Endothelial cell of umbilical vein (primary cell): ENCODE measurements at regions not wholly inside any gene's neighbourhood (a gene's known extent, or its start where the extent isn't known, plus 50 kb on each side); places are given as distances from the start of the nearest gene placed in this dataset.

Experiments
- BruUV-seq: library from RNA; stranded (reverse); fragments of 400-500 nt; replicated peaks from 2 replicates; lab custom pipeline; 2021; lab: Mats Ljungman, UMichigan
- CTCF ChIA-PET: fragments of 300-600, 350-600 bp; sonication (Branson Sonifier 250); formaldehyde crosslinking; loops from one replicate; lab custom pipeline; 2021; ENCODE audit warnings: antibody characterized with exemption, inconsistent platforms; lab: Charles Lee
- POLR2A ChIA-PET: fragments of 300-600, 350-600 bp; sonication (Branson Sonifier 250); formaldehyde crosslinking; loops from one replicate; lab custom pipeline; 2021; ENCODE audit warnings: antibody characterized with exemption, inconsistent platforms; lab: Charles Lee
- DNase-seq: peaks from one replicate; pipeline ENCODE4 v3.0.0-alpha.2; 2011; ENCODE audit warnings: low read depth, low spot score
- FAIRE-seq: peaks from 2 replicates; lab custom pipeline; 2011; peaks lifted over from hg19 to GRCh38; lab: Jason Lieb, UNC
- H2AFZ ChIP-seq: 2 replicates; pipeline ENCODE4 v1.6.0; 2012; ENCODE audit warnings: low read depth, low read length, control low read depth, inconsistent platforms
- H3K27ac ChIP-seq: 2 replicates; pipeline ENCODE4 v1.5.1; 2011; ENCODE audit warnings: low read depth, mild to moderate bottlenecking, control low read depth, low read length, moderate library complexity; ENCODE audit not compliant: insufficient read depth
- H3K27me3 ChIP-seq, 2 experiments: 2 replicates each; pipeline versions ENCODE4 v1.6.0 to v1.6.1; 2011; ENCODE audit warnings: low read length in 2 of 2, mixed read lengths in 1 of 2; ENCODE audit not compliant: control insufficient read depth in 2 of 2, insufficient read depth in 2 of 2
- H3K36me3 ChIP-seq, 2 experiments: 2 replicates in 1 of 2; 3 replicates in 1 of 2; pipeline ENCODE4 v1.5.1; 2011; ENCODE audit warnings: low read length in 2 of 2, mild to moderate bottlenecking in 1 of 2, moderate library complexity in 1 of 2; ENCODE audit not compliant: control insufficient read depth in 2 of 2, insufficient read depth in 2 of 2; ENCODE audit errors: extremely low read depth in 1 of 2
- H3K4me1 ChIP-seq: 3 replicates; pipeline ENCODE4 v1.5.1; 2011; ENCODE audit warnings: mild to moderate bottlenecking, low read length; ENCODE audit not compliant: control insufficient read depth, insufficient read depth; ENCODE audit errors: extremely low read depth
- H3K4me2 ChIP-seq: 2 replicates; pipeline ENCODE4 v1.6.1; 2011; ENCODE audit warnings: low read length, control low read depth, mixed read lengths; ENCODE audit not compliant: insufficient read depth
- H3K4me3 ChIP-seq, 3 experiments: fragments of 200-600 bp in 1 of 3; sonication (generic), shearing (Covaris generic) in 1 of 3; replicated peaks in 1 of 3; 2 replicates each; pipeline ENCODE4 v1.5.1; 2011 to 2016; ENCODE audit warnings: control low read depth in 3 of 3, low read length in 3 of 3, mild to moderate bottlenecking in 2 of 3, inconsistent platforms in 1 of 3, low read depth in 1 of 3, moderate library complexity in 1 of 3; ENCODE audit not compliant: insufficient read depth in 1 of 3
- H3K79me2 ChIP-seq: 2 replicates; pipeline ENCODE4 v1.6.0; 2012; ENCODE audit warnings: low read length, inconsistent platforms; ENCODE audit not compliant: control insufficient read depth, insufficient read depth
- H3K9ac ChIP-seq: replicated peaks from 2 replicates; pipeline ENCODE3; 2011; ENCODE audit warnings: low read length, control low read depth; ENCODE audit not compliant: insufficient read depth; ENCODE audit errors: extremely low read depth
- H3K9me1 ChIP-seq: replicated peaks from 3 replicates; pipeline ENCODE4 v1.6.0; 2011; ENCODE audit warnings: mild to moderate bottlenecking, low read length; ENCODE audit not compliant: control insufficient read depth, insufficient read depth; ENCODE audit errors: extremely low read depth
- H3K9me3 ChIP-seq: replicated peaks from 2 replicates; pipeline ENCODE4 v1.5.1; 2012; ENCODE audit warnings: low read length, inconsistent platforms; ENCODE audit not compliant: control insufficient read depth, insufficient read depth
- H4K20me1 ChIP-seq: replicated peaks from 2 replicates; pipeline ENCODE3; 2011; ENCODE audit warnings: mild to moderate bottlenecking, low read length; ENCODE audit not compliant: control insufficient read depth, insufficient read depth; ENCODE audit errors: extremely low read depth
- EZH2 ChIP-seq: IDR thresholded peaks from 2 replicates; pipeline ENCODE4 v1.6.1; 2012; ENCODE audit warnings: borderline replicate concordance, low read depth, mild to moderate bottlenecking, moderate library complexity, low read length, inconsistent platforms; ENCODE audit not compliant: severe bottlenecking
- FOS ChIP-seq: IDR thresholded peaks from 2 replicates; pipeline ENCODE4 v1.6.1; 2011; ENCODE audit warnings: mild to moderate bottlenecking, low read length, moderate library complexity, borderline replicate concordance; ENCODE audit not compliant: insufficient read depth
- GATA2 ChIP-seq: IDR thresholded peaks from 2 replicates; pipeline ENCODE4 v1.7.0; 2011; ENCODE audit warnings: low read depth, mild to moderate bottlenecking, moderate library complexity, mixed read lengths, low read length; ENCODE audit not compliant: insufficient read length, insufficient read depth
- JUN ChIP-seq: IDR thresholded peaks from 2 replicates; pipeline ENCODE4 v1.6.1; 2011; ENCODE audit warnings: borderline replicate concordance, low read depth; ENCODE audit not compliant: insufficient read length, insufficient read depth
- MYC ChIP-seq: IDR thresholded peaks from one replicate; pipeline ENCODE4 v1.6.1; 2011; ENCODE audit warnings: mild to moderate bottlenecking, low read depth, low read length
- POLR2A ChIP-seq: IDR thresholded peaks from 2 replicates; pipeline ENCODE4 v1.6.1; 2012; ENCODE audit warnings: low read depth, mild to moderate bottlenecking, control low read depth, low read length
- POLR2AphosphoS5 ChIP-seq: IDR thresholded peaks from 2 replicates; pipeline ENCODE4 v1.6.1; 2012; ENCODE audit warnings: low read depth, mild to moderate bottlenecking, control low read depth, low read length, moderate library complexity; ENCODE audit not compliant: insufficient read depth
- dilution Hi-C: fragments of 300-500 bp; cut with MboI; formaldehyde crosslinking; loops from one replicate; pipeline ENCODE4 v1.15.0; 2019; ENCODE audit warnings: low sequenced_read_pairs; ENCODE audit not compliant: extremely low pct_ligation_motif_present
- intact Hi-C: fragments of 100-400 bp; cut with micrococcal nuclease; formaldehyde crosslinking; loops from one replicate; pipeline ENCODE4 v1.10.0; 2022
- TF ChIP-seq, protein P1 (sequence below): IDR thresholded peaks from 2 replicates; pipeline ENCODE4 v1.6.1; 2011; ENCODE audit not compliant: insufficient read depth, insufficient read length
- TF ChIP-seq, protein P2 (sequence below), 2 donors: IDR thresholded peaks; 1 replicate in 1 of 2; 2 replicates in 1 of 2; pipeline ENCODE4 v1.5.1; 2011; ENCODE audit warnings: low read length in 2 of 2, mild to moderate bottlenecking in 2 of 2, moderate library complexity in 2 of 2, control low read depth in 1 of 2, inconsistent platforms in 1 of 2, low read depth in 1 of 2; ENCODE audit not compliant: insufficient read depth in 1 of 2; ENCODE audit errors: extremely low read depth in 1 of 2

DNA sequence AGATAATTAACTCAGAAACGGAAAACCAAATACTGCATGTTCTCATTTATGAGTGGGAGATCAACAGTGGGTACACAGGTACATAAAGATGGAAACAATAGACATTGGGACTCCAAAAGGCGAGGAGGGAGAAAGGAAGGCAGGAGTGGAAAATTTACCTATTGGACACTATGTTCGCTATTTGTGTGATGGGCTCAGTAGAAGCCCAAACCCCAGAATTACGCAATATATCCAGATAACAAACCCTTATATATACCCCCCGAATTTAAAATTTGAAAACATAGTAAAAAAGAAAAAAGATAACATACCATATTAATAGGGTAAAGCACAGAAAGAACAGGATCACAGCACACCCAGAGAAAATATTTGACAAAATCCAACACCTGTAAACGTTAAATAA is 1351.7 kb upstream of the FAM98A start:
- Histone ChIP-seq H3K4me3 (no peak overlapping the region), H3K36me3 (no peaks in the 10 kb centered on the region), H4K20me1 (no peaks in the 10 kb centered on the region), H3K4me1 (no peaks in the 10 kb centered on the region), H3K27ac (no peak overlapping the region), H3K9me3 (no peaks in the 10 kb centered on the region), H3K9ac (no peak overlapping the region), H3K79me2 (no peaks in the 10 kb centered on the region), H3K27me3 (no peaks in the 10 kb centered on the region), H2AFZ (no peak overlapping the region), H3K9me1 (no peaks in the 10 kb centered on the region), H3K4me2 (no peak overlapping the region)
- DNase-seq = no peak
- POLR2A ChIA-PET = no interaction called here
- no peak for FAIRE-seq
- no peak for TF ChIP-seq FOS
- no peak for TF ChIP-seq POLR2AphosphoS5
- no peak for TF ChIP-seq GATA2
- TF ChIP-seq JUN = no peak
- no peak for TF ChIP-seq POLR2A
- no peak for TF ChIP-seq EZH2
- intact Hi-C loops (no loop called here), dilution Hi-C loops (no loop called here)
- CTCF ChIA-PET = no interaction called here
- no TSS peak for BruUV-seq

DNA sequence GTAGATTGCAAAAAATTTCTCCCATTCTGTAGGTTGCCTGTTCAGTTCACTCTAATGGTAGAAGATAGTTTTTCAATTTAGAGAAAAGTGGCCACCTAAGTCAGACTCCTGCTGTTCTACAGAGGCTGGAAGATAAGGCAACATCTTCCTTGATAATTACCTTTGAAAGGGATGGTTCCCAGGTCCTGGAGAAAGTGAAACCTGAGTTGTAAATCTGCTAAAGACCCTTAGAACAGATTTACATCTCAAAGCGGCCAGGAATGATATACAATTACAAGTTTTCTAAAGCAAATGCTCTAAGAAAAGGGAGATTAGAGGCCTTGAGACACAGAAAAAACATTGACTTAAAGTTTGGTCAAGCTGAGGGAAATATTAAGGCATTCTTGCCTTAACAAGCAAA is 1350.2 kb upstream of the FAM98A start:
- TF ChIP-seq GATA2 (no peak), MYC (no peak), POLR2A (no peak), JUN (no peak), FOS (no peak), POLR2AphosphoS5 (no peak), EZH2 (no peak)
- TF ChIP-seq, protein P1, sequence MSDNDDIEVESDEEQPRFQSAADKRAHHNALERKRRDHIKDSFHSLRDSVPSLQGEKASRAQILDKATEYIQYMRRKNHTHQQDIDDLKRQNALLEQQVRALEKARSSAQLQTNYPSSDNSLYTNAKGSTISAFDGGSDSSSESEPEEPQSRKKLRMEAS = no peak
- TF ChIP-seq, protein P2, sequence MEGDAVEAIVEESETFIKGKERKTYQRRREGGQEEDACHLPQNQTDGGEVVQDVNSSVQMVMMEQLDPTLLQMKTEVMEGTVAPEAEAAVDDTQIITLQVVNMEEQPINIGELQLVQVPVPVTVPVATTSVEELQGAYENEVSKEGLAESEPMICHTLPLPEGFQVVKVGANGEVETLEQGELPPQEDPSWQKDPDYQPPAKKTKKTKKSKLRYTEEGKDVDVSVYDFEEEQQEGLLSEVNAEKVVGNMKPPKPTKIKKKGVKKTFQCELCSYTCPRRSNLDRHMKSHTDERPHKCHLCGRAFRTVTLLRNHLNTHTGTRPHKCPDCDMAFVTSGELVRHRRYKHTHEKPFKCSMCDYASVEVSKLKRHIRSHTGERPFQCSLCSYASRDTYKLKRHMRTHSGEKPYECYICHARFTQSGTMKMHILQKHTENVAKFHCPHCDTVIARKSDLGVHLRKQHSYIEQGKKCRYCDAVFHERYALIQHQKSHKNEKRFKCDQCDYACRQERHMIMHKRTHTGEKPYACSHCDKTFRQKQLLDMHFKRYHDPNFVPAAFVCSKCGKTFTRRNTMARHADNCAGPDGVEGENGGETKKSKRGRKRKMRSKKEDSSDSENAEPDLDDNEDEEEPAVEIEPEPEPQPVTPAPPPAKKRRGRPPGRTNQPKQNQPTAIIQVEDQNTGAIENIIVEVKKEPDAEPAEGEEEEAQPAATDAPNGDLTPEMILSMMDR (IDR thresholded peaks at IDR 0.05; ENCODE audit: extremely low read depth in 1 of 2, insufficient read depth in 1 of 2, low read depth in 1 of 2, low read length in 2 of 2) = no peak
- no peak overlapping the region for H3K27ac ChIP-seq
- H3K9ac ChIP-seq = no peak overlapping the region
- CTCF ChIA-PET = no interaction called here
- dilution Hi-C loops (no loop called here), intact Hi-C loops (no loop called here)
- no peaks in the 10 kb centered on the region for H3K36me3 ChIP-seq
- no peaks in the 10 kb centered on the region for H3K79me2 ChIP-seq
- no peaks in the 10 kb centered on the region for H4K20me1 ChIP-seq
- no peaks in the 10 kb centered on the region for H3K27me3 ChIP-seq
- H3K4me3 ChIP-seq = no peak overlapping the region
- no peak overlapping the region for H2AFZ ChIP-seq
- no peaks in the 10 kb centered on the region for H3K9me3 ChIP-seq
- POLR2A ChIA-PET = no interaction called here
- no peaks in the 10 kb centered on the region for H3K4me1 ChIP-seq
- H3K4me2 ChIP-seq = no peak overlapping the region
- H3K9me1 ChIP-seq = no peaks in the 10 kb centered on the region
- no TSS peak for BruUV-seq
- DNase-seq (no peak), FAIRE-seq (no peak)
